DOHH2 (cell line): ENCODE measurements at regions not wholly inside any gene's neighbourhood (a gene's known extent, or its start where the extent isn't known, plus 50 kb on each side); places are given as distances from the start of the nearest gene placed in this dataset.
"Not testable (repeated sequence)": the region's sequence is repeated elsewhere in the genome, so short reads cannot be mapped to it uniquely, and the experiment has no call there.

ENCODE experiments used
- H3F3A ChIP-seq: fragments of 200-600 bp; sonication (generic), shearing (Covaris generic); 2 replicates; pipeline ENCODE4 v1.6.0; 2016; ENCODE audit warnings: antibody characterized with exemption, mild to moderate bottlenecking; ENCODE audit not compliant: control insufficient read depth, insufficient read depth
- H3K27ac ChIP-seq: fragments of 200-600 bp; sonication (generic); 2 replicates; pipeline ENCODE4 v1.5.1; 2014; ENCODE audit warnings: low read depth, mild to moderate bottlenecking, low read length, moderate library complexity
- H3K27me3 ChIP-seq: fragments of 200-600 bp; sonication (generic); 2 replicates; pipeline ENCODE4 v1.6.1; 2014; ENCODE audit warnings: mild to moderate bottlenecking, low read length, mixed read lengths; ENCODE audit not compliant: control insufficient read depth
- H3K36me3 ChIP-seq: fragments of 200-600 bp; sonication (generic); 2 replicates; pipeline ENCODE4 v1.6.1; 2014; ENCODE audit warnings: mild to moderate bottlenecking, low read length, moderate library complexity, mixed read lengths; ENCODE audit not compliant: control insufficient read depth
- H3K4me1 ChIP-seq: fragments of 200-600 bp; sonication (generic); 2 replicates; pipeline ENCODE4 v1.6.1; 2014; ENCODE audit warnings: mild to moderate bottlenecking, low read length, mixed read lengths; ENCODE audit not compliant: control insufficient read depth
- H3K4me2 ChIP-seq: fragments of 200-600 bp; sonication (generic); 2 replicates; pipeline ENCODE4 v1.6.0; 2014; ENCODE audit warnings: mild to moderate bottlenecking, low read length, moderate library complexity
- H3K4me3 ChIP-seq: fragments of 200-600 bp; sonication (generic); 2 replicates; pipeline ENCODE4 v1.5.1; 2014; ENCODE audit warnings: mild to moderate bottlenecking, low read length, mixed read lengths
- H3K79me2 ChIP-seq: fragments of 200-600 bp; sonication (generic); 2 replicates; pipeline ENCODE4 v1.6.1; 2014; ENCODE audit warnings: mild to moderate bottlenecking, low read length, mixed read lengths; ENCODE audit not compliant: control insufficient read depth
- H3K9me2 ChIP-seq: fragments of 200-600 bp; sonication (generic); replicated peaks from 2 replicates; pipeline ENCODE4 v1.6.1; 2014; ENCODE audit warnings: mild to moderate bottlenecking, low read length, mixed read lengths; ENCODE audit not compliant: control insufficient read depth
- H3K9me3 ChIP-seq: fragments of 200-600 bp; sonication (generic); 2 replicates; pipeline ENCODE4 v1.6.1; 2014; ENCODE audit warnings: antibody characterized with exemption, low read length, mixed read lengths; ENCODE audit not compliant: control insufficient read depth, insufficient read depth
- H4K20me1 ChIP-seq: fragments of 200-600 bp; sonication (generic); 2 replicates; pipeline ENCODE4 v1.6.0; 2014; ENCODE audit warnings: low read depth, mild to moderate bottlenecking, antibody characterized with exemption, low read length, moderate library complexity; ENCODE audit not compliant: control insufficient read depth, insufficient read depth
- CTCF ChIP-seq: fragments of 200-600 bp; sonication (generic); IDR thresholded peaks from one replicate; pipeline ENCODE4 v1.5.1; 2014; ENCODE audit warnings: antibody characterized with exemption, mild to moderate bottlenecking, low read depth, low read length; ENCODE audit not compliant: poor library complexity, severe bottlenecking
- EZH2phosphoT487 ChIP-seq: fragments of 200-600 bp; sonication (generic); IDR thresholded peaks from 2 replicates; pipeline ENCODE4 v1.6.1; 2017; ENCODE audit warnings: borderline replicate concordance, mild to moderate bottlenecking, antibody characterized with exemption, low read length, moderate library complexity, mixed read lengths

DNA sequence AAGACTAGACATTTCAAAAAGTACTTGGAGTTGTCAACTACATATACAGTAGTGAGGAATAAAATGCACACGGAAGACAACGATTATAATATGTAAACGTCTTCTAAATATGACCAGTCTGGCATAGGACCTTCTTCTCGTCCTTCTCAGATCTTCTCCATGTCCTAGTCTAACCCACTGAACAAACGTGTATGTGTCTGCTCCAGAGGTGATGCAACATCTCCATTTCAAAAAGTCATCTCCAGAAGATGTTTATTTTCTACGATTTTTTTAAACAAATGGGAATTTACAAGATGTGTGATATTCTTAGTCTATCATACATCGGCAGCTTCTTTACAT, 89.9 kb downstream of the GPX5 start:
- no peaks in the 10 kb centered on the region for H4K20me1 ChIP-seq
- H3F3A ChIP-seq, result no peaks in the 10 kb centered on the region
- H3K27ac ChIP-seq, result no peak overlapping the region
- no peaks in the 10 kb centered on the region for H3K36me3 ChIP-seq
- no peaks in the 10 kb centered on the region for H3K79me2 ChIP-seq
- no peak overlapping the region for H3K4me2 ChIP-seq
- H3K9me3 ChIP-seq, result no peaks in the 10 kb centered on the region
- H3K4me1 ChIP-seq, result no peaks in the 10 kb centered on the region
- TF ChIP-seq CTCF, result no peak
- no peak for TF ChIP-seq EZH2phosphoT487
- no peaks in the 10 kb centered on the region for H3K9me2 ChIP-seq
- peaks cover 3% of the 10 kb centered on the region; the same call in 1 of the 2 replicates for H3K27me3 ChIP-seq
- H3K4me3 ChIP-seq, result no peak overlapping the region

DNA sequence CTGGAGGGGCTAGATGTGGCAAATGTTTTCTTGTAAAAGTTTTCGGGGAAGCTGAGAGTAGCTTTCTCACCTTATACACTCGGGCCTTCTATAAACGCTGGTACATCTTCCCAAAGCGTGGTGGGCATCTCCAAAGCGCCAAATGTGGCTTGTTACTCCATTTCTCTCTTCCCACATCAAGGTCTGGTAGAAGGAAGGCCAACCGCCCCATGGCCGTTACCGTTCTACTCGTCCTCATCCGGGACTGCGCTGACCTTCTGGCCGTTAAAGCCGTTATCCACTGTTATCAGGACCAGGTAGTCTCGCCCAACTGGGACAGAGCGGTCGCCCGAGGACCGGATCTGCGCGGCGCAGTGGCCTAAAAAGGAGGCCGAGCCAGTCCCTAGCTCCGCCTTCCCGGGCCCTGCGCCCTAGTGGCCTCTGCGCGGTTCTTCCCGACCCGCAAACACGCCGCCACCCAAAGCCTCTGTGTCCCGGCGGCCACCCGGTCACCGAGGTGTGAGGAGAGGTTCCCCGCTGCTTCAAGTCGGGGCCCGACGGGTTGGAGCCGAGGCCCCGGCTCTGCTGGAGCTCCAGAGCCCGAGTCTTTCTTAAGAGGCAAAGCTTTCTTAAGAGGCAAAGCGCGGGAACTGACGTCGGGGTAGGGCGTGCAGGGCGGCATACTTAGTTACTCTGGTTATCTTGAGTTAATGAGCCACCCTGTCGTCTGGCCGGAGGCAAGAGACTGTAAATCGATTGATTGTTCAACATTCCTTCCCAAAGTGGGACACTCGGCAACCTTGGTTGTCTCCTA, 90.5 kb downstream of the GPX5 start:
- no peaks in the 10 kb centered on the region for H4K20me1 ChIP-seq
- H3K9me2 ChIP-seq, result no peaks in the 10 kb centered on the region
- no peaks in the 10 kb centered on the region for H3K79me2 ChIP-seq
- no peak overlapping the region for H3K4me3 ChIP-seq
- no peaks in the 10 kb centered on the region for H3K9me3 ChIP-seq
- H3F3A ChIP-seq, result no peaks in the 10 kb centered on the region
- H3K4me1 ChIP-seq, result no peaks in the 10 kb centered on the region
- H3K36me3 ChIP-seq, result no peaks in the 10 kb centered on the region
- no peak overlapping the region for H3K4me2 ChIP-seq
- no peak for TF ChIP-seq EZH2phosphoT487
- H3K27me3 ChIP-seq, result peaks cover under 1% of the 10 kb centered on the region; the same call in 1 of the 2 replicates
- no peak overlapping the region for H3K27ac ChIP-seq

DNA sequence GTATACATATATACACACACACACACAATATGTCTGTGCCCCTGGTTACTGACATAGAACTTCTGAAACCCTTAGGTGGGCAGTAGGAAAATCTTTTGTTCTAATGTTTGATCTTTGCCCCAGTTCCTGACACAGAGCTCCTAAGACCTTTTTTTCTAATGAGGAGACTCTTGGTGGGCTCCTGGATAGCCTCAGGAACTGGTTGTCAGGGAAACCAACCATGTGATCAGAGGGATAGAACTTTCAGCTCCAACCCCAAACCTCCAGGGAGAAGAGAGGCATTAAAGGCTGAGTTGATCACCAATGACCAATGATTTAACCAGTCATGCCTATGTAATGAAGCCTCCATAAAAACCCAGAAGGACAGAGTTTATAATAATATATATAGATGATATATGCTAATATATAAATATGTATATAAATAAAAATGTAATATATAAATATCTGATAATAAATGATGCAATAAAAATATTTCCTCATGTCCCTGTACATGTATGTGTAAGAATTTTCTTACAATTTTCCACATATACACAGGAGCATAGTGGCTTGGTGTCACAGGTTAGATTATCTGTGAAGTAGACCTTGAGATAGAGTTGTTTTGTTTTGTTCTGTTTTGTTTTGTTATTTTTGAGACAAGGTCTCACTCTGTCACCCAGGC, 93.3 kb downstream of the GPX5 start:
- H3K27me3 ChIP-seq, result no peaks in the 10 kb centered on the region
- H3K9me2 ChIP-seq, result no peaks in the 10 kb centered on the region
- H3K36me3 ChIP-seq, result no peaks in the 10 kb centered on the region
- no peak overlapping the region for H3K27ac ChIP-seq
- no peak overlapping the region for H3K4me3 ChIP-seq
- TF ChIP-seq CTCF, result no peak
- no peak for TF ChIP-seq EZH2phosphoT487
- no peaks in the 10 kb centered on the region for H4K20me1 ChIP-seq
- H3F3A ChIP-seq, result no peaks in the 10 kb centered on the region
- no peaks in the 10 kb centered on the region for H3K79me2 ChIP-seq
- no peaks in the 10 kb centered on the region for H3K9me3 ChIP-seq
- H3K4me2 ChIP-seq, result no peak overlapping the region
- no peaks in the 10 kb centered on the region for H3K4me1 ChIP-seq

- H3K36me3 ChIP-seq, H3K79me2 ChIP-seq, H3K4me3 ChIP-seq, H3K4me1 ChIP-seq, H3K9me3 ChIP-seq, H3K27ac ChIP-seq, H3K27me3 ChIP-seq, H4K20me1 ChIP-seq, H3K4me2 ChIP-seq, H3F3A ChIP-seq, H3K9me2 ChIP-seq: not testable (repeated sequence)
Measured at GRCh38 chr6:28621268-28621667, 95.6 kb downstream of the GPX5 start.

DNA sequence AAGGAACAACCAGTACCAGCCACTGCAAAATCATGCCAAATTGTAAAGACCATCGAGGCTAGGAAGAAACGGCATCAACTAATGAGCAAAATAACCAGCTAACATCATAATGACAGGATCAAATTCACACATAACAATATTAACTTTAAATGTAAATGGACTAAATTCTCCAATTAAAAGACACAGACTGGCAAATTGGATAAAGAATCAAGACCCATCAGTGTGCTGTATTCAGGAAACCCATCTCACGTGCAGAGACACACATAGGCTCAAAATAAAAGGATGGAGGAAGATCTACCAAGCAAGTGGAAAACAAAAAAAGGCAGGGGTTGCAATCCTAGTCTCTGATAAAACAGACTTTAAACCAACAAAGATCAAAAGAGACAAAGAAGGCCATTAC, 97.6 kb downstream of the GPX5 start:
- H3K36me3 ChIP-seq, H4K20me1 ChIP-seq, H3K79me2 ChIP-seq, H3K4me1 ChIP-seq, H3K9me3 ChIP-seq, H3K27me3 ChIP-seq, H3F3A ChIP-seq, H3K9me2 ChIP-seq, H3K27ac ChIP-seq, H3K4me2 ChIP-seq, H3K4me3 ChIP-seq: not testable (repeated sequence)

GRCh38 chr6:28626386-28626785, 100.7 kb downstream of the GPX5 start:
- not testable (repeated sequence) for H3F3A ChIP-seq, H3K9me3 ChIP-seq, H3K9me2 ChIP-seq, H3K4me1 ChIP-seq, H4K20me1 ChIP-seq, H3K27me3 ChIP-seq, H3K79me2 ChIP-seq, H3K27ac ChIP-seq, H3K36me3 ChIP-seq, H3K4me3 ChIP-seq, H3K4me2 ChIP-seq
